IMR-90 (cell line): ENCODE measurements at regions not wholly inside any gene's neighbourhood (a gene's known extent, or its start where the extent isn't known, plus 50 kb on each side); places are given as distances from the start of the nearest gene placed in this dataset.

Source experiments
- ATAC-seq: fragments of 200-7000 bp; cut with Tn5 transposase; 2 replicates; pipeline ENCODE4 v1.9.1; 2020; ENCODE audit warnings: low read depth, mild to moderate bottlenecking, moderate library complexity
- BruUV-seq: library from RNA; stranded (reverse); fragments of 400-500 nt; replicated peaks from 2 replicates; lab custom pipeline; 2021; lab: Mats Ljungman, UMichigan
- CTCF ChIA-PET: fragments of 300-600 bp; formaldehyde crosslinking; extraction: SDS; loops from one replicate; lab custom pipeline; 2021; ENCODE audit warnings: antibody characterized with exemption; lab: Yijun Ruan, JAX
- POLR2A ChIA-PET: fragments of 300-600 bp; sonication (Branson Sonifier 250); formaldehyde crosslinking; loops from one replicate; lab custom pipeline; 2022; ENCODE audit warnings: antibody characterized with exemption; ENCODE audit not compliant: unreplicated experiment; lab: Charles Lee
- DNase-seq: peaks from one replicate; pipeline ENCODE4 v3.0.0; 2013
- H2AFZ ChIP-seq: replicated peaks from 2 replicates; pipeline ENCODE3; 2013; ENCODE audit warnings: low read length, mild to moderate bottlenecking; ENCODE audit not compliant: poor library complexity
- H2AK5ac ChIP-seq: 2 replicates; pipeline ENCODE4 v1.6.1; 2013; ENCODE audit warnings: low read depth, low read length, inconsistent platforms
- H2AK9ac ChIP-seq: replicated peaks from 2 replicates; pipeline ENCODE3; 2013; ENCODE audit warnings: mild to moderate bottlenecking, low read depth, low read length, moderate library complexity; ENCODE audit not compliant: poor library complexity
- H2BK120ac ChIP-seq: 2 replicates; pipeline ENCODE4 v1.6.1; 2013; ENCODE audit warnings: low read depth, low read length, inconsistent platforms
- H2BK15ac ChIP-seq: 3 replicates; pipeline ENCODE4 v1.6.1; 2013; ENCODE audit warnings: low read depth, low read length, inconsistent platforms
- H2BK20ac ChIP-seq: 2 replicates; pipeline ENCODE4 v1.6.1; 2013; ENCODE audit warnings: low read depth, mild to moderate bottlenecking, inconsistent platforms, low read length, moderate library complexity
- H2BK5ac ChIP-seq: 2 replicates; pipeline ENCODE4 v1.6.1; 2013; ENCODE audit warnings: mild to moderate bottlenecking, low read depth, low read length, inconsistent platforms; ENCODE audit not compliant: poor library complexity, severe bottlenecking
- H3K14ac ChIP-seq: replicated peaks from 2 replicates; pipeline ENCODE4 v1.6.1; 2013; ENCODE audit warnings: low read depth, low read length, inconsistent platforms
- H3K18ac ChIP-seq: 2 replicates; pipeline ENCODE4 v1.6.1; 2013; ENCODE audit warnings: low read depth, low read length, control low read depth
- H3K23ac ChIP-seq: 2 replicates; pipeline ENCODE4 v1.6.1; 2013; ENCODE audit warnings: low read depth, low read length, inconsistent platforms
- H3K27ac ChIP-seq: 2 replicates; pipeline ENCODE4 v1.5.1; 2013; ENCODE audit warnings: mild to moderate bottlenecking, control low read depth, low read length; ENCODE audit not compliant: insufficient read depth
- H3K27me3 ChIP-seq: 2 replicates; pipeline ENCODE4 v1.6.1; 2013; ENCODE audit warnings: low read length; ENCODE audit not compliant: control insufficient read depth, insufficient read depth
- H3K36me3 ChIP-seq: 2 replicates; pipeline ENCODE4 v1.6.1; 2013; ENCODE audit warnings: low read length, mixed read lengths; ENCODE audit not compliant: control insufficient read depth, insufficient read depth
- H3K4ac ChIP-seq: 2 replicates; pipeline ENCODE4 v1.6.1; 2013; ENCODE audit warnings: low read depth, low read length, inconsistent platforms
- H3K4me1 ChIP-seq: 2 replicates; pipeline ENCODE4 v1.6.1; 2013; ENCODE audit warnings: low read length, mixed read lengths; ENCODE audit not compliant: control insufficient read depth, insufficient read depth
- H3K4me2 ChIP-seq: 2 replicates; pipeline ENCODE4 v1.6.1; 2013; ENCODE audit warnings: low read depth, mild to moderate bottlenecking, control low read depth, low read length, moderate library complexity
- H3K4me3 ChIP-seq: 2 replicates; pipeline ENCODE4 v1.5.1; 2013; ENCODE audit warnings: low read depth, mild to moderate bottlenecking, control low read depth, low read length, moderate library complexity; ENCODE audit not compliant: insufficient read depth
- H3K56ac ChIP-seq: 2 replicates; pipeline ENCODE4 v1.6.1; 2013; ENCODE audit warnings: low read length, inconsistent platforms; ENCODE audit not compliant: insufficient read depth; ENCODE audit errors: extremely low read depth
- H3K79me1 ChIP-seq, 2 experiments: 2 replicates each; pipeline ENCODE4 v1.6.1; 2013; ENCODE audit warnings: low read length in 2 of 2, inconsistent platforms in 1 of 2, low read depth in 1 of 2
- H3K9ac ChIP-seq: 2 replicates; pipeline ENCODE4 v1.6.1; 2013; ENCODE audit warnings: low read depth, low read length, control low read depth
- H3K9me1 ChIP-seq: 2 replicates; pipeline ENCODE4 v1.6.1; 2013; ENCODE audit warnings: low read length, inconsistent platforms; ENCODE audit not compliant: insufficient read depth
- H3K9me3 ChIP-seq: 2 replicates; pipeline ENCODE4 v1.6.1; 2013; ENCODE audit warnings: low read length; ENCODE audit not compliant: control insufficient read depth, insufficient read depth
- H4K20me1 ChIP-seq: 2 replicates; pipeline ENCODE4 v1.6.1; 2013; ENCODE audit warnings: low read length, inconsistent platforms; ENCODE audit not compliant: insufficient read depth
- H4K5ac ChIP-seq: 2 replicates; pipeline ENCODE4 v1.6.1; 2013; ENCODE audit warnings: mild to moderate bottlenecking, low read depth, low read length, control low read depth
- H4K8ac ChIP-seq, 2 experiments: 2 replicates each; pipeline ENCODE4 v1.6.1; 2013; ENCODE audit warnings: low read depth in 2 of 2, low read length in 2 of 2, control low read depth in 1 of 2, inconsistent platforms in 1 of 2
- H4K91ac ChIP-seq: 2 replicates; pipeline ENCODE4 v1.6.1; 2013; ENCODE audit warnings: low read depth, low read length, inconsistent platforms; ENCODE audit not compliant: insufficient read depth
- BHLHE40 ChIP-seq: fragments of 150-350 bp; IDR thresholded peaks from 2 replicates; pipeline ENCODE4 v1.6.1; 2016; ENCODE audit warnings: mild to moderate bottlenecking, low read depth, low read length
- CEBPB ChIP-seq: IDR thresholded peaks from 2 replicates; pipeline ENCODE4 v1.6.1; 2012; ENCODE audit warnings: low read depth, low read length, improper control_type of control experiment
- CHD1 ChIP-seq: IDR thresholded peaks from 2 replicates; pipeline ENCODE4 v1.6.1; 2012; ENCODE audit warnings: low read depth, low read length, improper control_type of control experiment
- FOS ChIP-seq: fragments of 150-350 bp; IDR thresholded peaks from 2 replicates; pipeline ENCODE4 v1.6.1; 2016; ENCODE audit warnings: low read depth, low read length
- MAZ ChIP-seq: IDR thresholded peaks from 2 replicates; pipeline ENCODE4 v1.6.1; 2012; ENCODE audit warnings: low read depth, mild to moderate bottlenecking, low read length, improper control_type of control experiment, moderate library complexity, borderline replicate concordance
- MXI1 ChIP-seq: IDR thresholded peaks from 2 replicates; pipeline ENCODE4 v1.6.1; 2012; ENCODE audit warnings: low read depth, mild to moderate bottlenecking, low read length, moderate library complexity, borderline replicate concordance
- NFE2L2 ChIP-seq: fragments of 150-350 bp; IDR thresholded peaks from 2 replicates; pipeline ENCODE4 v1.6.1; 2016; ENCODE audit warnings: low read depth, mild to moderate bottlenecking, low read length
- POLR2A ChIP-seq: IDR thresholded peaks from 2 replicates; pipeline ENCODE4 v1.6.1; 2012; ENCODE audit warnings: mild to moderate bottlenecking, low read depth, low read length
- RAD21 ChIP-seq: IDR thresholded peaks from 2 replicates; pipeline ENCODE4 v1.6.1; 2012; ENCODE audit warnings: low read length, improper control_type of control experiment
- RFX5 ChIP-seq: IDR thresholded peaks from 2 replicates; pipeline ENCODE4 v1.8.0; 2012; ENCODE audit warnings: low read depth, mild to moderate bottlenecking, low read length, moderate library complexity
- SMC3 ChIP-seq: fragments of 150-350 bp; IDR thresholded peaks from 2 replicates; pipeline ENCODE4 v1.6.1; 2016; ENCODE audit warnings: low read depth, mild to moderate bottlenecking, antibody characterized with exemption, low read length, moderate library complexity
- whole genome bisulfite sequencing, 2 experiments: methylation state at CpG; one replicate each; pipeline versions ENCODE4 v1.1.5 to v1.1.7; 2013; ENCODE audit warnings: missing lambda C conversion rate in 2 of 2; ENCODE audit not compliant: insufficient read length in 1 of 2; ENCODE audit errors: extremely low coverage in 2 of 2; 5-methylcytosine and 5-hydroxymethylcytosine counted together
- dilution Hi-C: fragments of 300-500 bp; cut with HindIII; formaldehyde crosslinking; loops from one replicate; pipeline ENCODE4 v1.14.3; 2018; ENCODE audit warnings: low sequenced_read_pairs; ENCODE audit not compliant: unreplicated experiment
- in situ Hi-C: fragments of 300-500 bp; cut with MboI; formaldehyde crosslinking; loops from 3 replicates; pipeline ENCODE4 v1.14.3; 2019; ENCODE audit warnings: low sequenced_read_pairs, inconsistent platforms, mixed read lengths
- intact Hi-C: fragments of 100-400 bp; cut with micrococcal nuclease; formaldehyde crosslinking; loops from 2 replicates; pipeline ENCODE4 v1.10.0; 2022
- TF ChIP-seq, protein P1 (sequence below): conservative IDR thresholded peaks from 2 replicates; pipeline ENCODE4 v1.5.1; 2012; ENCODE audit warnings: mild to moderate bottlenecking, low read depth, low read length, improper control_type of control experiment
- TF ChIP-seq, protein P2 (sequence below): fragments of 150-350 bp; IDR thresholded peaks from 2 replicates; pipeline ENCODE4 v1.6.1; 2017; ENCODE audit warnings: mild to moderate bottlenecking, antibody characterized with exemption, low read length, low read depth
- TF ChIP-seq, protein P3 (sequence below): fragments of 150-350 bp; IDR thresholded peaks from 2 replicates; pipeline ENCODE4 v1.6.1; 2016; ENCODE audit warnings: low read depth, mild to moderate bottlenecking, low read length, moderate library complexity, borderline replicate concordance

DNA sequence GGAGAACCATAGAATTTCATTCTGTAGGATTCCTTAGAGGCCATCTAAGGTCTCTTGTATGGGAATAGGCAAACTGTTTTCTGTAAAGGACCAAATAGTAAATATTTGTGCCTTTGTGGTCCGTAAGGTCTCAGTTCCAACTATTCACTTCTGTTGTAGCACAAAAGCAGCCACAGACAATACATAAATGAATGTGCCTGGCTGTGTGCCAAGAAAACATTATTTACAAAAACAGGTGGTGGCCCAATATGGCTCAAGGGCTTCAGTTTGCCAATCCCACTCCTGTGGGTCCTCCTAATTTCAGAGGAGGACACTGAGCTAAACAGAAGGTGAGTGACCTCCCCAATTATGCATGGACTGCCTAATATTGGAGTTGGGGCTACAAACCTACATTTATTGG, 67.6 kb upstream of the EDEM3 start:
- DNase-seq: no peak
- Histone ChIP-seq H3K36me3 (peaks cover 5% of the 10 kb centered on the region; the same call in 1 of the 2 replicates), H4K5ac (no peak overlapping the region), H3K27me3 (no peaks in the 10 kb centered on the region), H4K91ac (no peak overlapping the region), H3K4ac (no peak overlapping the region), H3K79me1 (peaks cover 0 to 3% of the 10 kb centered on the region in 2 experiments; a peak in 1 of 4 replicates), H3K9ac (no peak overlapping the region), H2AFZ (no peak overlapping the region), H4K8ac (no peak overlapping the region), H3K4me2 (no peak overlapping the region), H2AK9ac (no peak overlapping the region), H2BK120ac (no peak overlapping the region), H3K9me3 (no peaks in the 10 kb centered on the region), H3K27ac (no peak overlapping the region), H2BK5ac (no peak overlapping the region), H4K20me1 (no peaks in the 10 kb centered on the region), H2AK5ac (no peak overlapping the region), H2BK15ac (no peak overlapping the region), H3K14ac (no peak overlapping the region), H3K18ac (no peak overlapping the region), H3K4me1 (peaks cover 7% of the 10 kb centered on the region), H3K23ac (no peak overlapping the region), H3K56ac (no peak overlapping the region), H2BK20ac (no peak overlapping the region), H3K9me1 (peaks cover 7% of the 10 kb centered on the region), H3K4me3 (no peak overlapping the region)
- no peak for ATAC-seq
- no CpG with 5 or more reads among the region's 1 CpG for WGBS, 2 experiments
- no peak for TF ChIP-seq FOS
- no peak for TF ChIP-seq MXI1
- no peak for TF ChIP-seq RFX5
- TF ChIP-seq, protein P1, sequence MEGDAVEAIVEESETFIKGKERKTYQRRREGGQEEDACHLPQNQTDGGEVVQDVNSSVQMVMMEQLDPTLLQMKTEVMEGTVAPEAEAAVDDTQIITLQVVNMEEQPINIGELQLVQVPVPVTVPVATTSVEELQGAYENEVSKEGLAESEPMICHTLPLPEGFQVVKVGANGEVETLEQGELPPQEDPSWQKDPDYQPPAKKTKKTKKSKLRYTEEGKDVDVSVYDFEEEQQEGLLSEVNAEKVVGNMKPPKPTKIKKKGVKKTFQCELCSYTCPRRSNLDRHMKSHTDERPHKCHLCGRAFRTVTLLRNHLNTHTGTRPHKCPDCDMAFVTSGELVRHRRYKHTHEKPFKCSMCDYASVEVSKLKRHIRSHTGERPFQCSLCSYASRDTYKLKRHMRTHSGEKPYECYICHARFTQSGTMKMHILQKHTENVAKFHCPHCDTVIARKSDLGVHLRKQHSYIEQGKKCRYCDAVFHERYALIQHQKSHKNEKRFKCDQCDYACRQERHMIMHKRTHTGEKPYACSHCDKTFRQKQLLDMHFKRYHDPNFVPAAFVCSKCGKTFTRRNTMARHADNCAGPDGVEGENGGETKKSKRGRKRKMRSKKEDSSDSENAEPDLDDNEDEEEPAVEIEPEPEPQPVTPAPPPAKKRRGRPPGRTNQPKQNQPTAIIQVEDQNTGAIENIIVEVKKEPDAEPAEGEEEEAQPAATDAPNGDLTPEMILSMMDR: no peak
- TF ChIP-seq SMC3: no peak
- no peak for TF ChIP-seq RAD21
- TF ChIP-seq CHD1: no peak
- TF ChIP-seq, protein P2, sequence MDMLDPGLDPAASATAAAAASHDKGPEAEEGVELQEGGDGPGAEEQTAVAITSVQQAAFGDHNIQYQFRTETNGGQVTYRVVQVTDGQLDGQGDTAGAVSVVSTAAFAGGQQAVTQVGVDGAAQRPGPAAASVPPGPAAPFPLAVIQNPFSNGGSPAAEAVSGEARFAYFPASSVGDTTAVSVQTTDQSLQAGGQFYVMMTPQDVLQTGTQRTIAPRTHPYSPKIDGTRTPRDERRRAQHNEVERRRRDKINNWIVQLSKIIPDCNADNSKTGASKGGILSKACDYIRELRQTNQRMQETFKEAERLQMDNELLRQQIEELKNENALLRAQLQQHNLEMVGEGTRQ: no peak
- no peak for TF ChIP-seq CEBPB
- TF ChIP-seq BHLHE40: no peak
- TF ChIP-seq, protein P3, sequence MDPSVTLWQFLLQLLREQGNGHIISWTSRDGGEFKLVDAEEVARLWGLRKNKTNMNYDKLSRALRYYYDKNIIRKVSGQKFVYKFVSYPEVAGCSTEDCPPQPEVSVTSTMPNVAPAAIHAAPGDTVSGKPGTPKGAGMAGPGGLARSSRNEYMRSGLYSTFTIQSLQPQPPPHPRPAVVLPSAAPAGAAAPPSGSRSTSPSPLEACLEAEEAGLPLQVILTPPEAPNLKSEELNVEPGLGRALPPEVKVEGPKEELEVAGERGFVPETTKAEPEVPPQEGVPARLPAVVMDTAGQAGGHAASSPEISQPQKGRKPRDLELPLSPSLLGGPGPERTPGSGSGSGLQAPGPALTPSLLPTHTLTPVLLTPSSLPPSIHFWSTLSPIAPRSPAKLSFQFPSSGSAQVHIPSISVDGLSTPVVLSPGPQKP: no peak
- TF ChIP-seq NFE2L2: no peak
- no peak for TF ChIP-seq MAZ
- no peak for TF ChIP-seq POLR2A
- ChIA-PET CTCF (no interaction called here), POLR2A (no interaction called here)
- in situ Hi-C loops: loop anchor here (25.0 kb wide), 1 partner anchor 865 kb away; no protein-coding TSS in a partner anchor
- intact Hi-C loops: loop anchor here (5.0 kb wide), 1 partner anchor 35 kb away; no protein-coding TSS in a partner anchor
- no TSS peak for BruUV-seq
- dilution Hi-C loops: loop anchor here (25.0 kb wide), 1 partner anchor 165 kb away; no protein-coding TSS in a partner anchor
